GM21825 (cell line): ENCODE measurements at regions not wholly inside any gene's neighbourhood (a gene's known extent, or its start where the extent isn't known, plus 50 kb on each side); places are given as distances from the start of the nearest gene placed in this dataset.

Experiments
- ATAC-seq: cut with Tn5 transposase; IDR thresholded peaks from one replicate; pipeline ENCODE4 v1.9.1; 2021; ENCODE audit warnings: mild to moderate bottlenecking, moderate library complexity; ENCODE audit not compliant: unreplicated experiment

- no peak for ATAC-seq
Observed at GRCh38 chr5:35367526-35367925, 137.2 kb upstream of the PRLR start.

DNA sequence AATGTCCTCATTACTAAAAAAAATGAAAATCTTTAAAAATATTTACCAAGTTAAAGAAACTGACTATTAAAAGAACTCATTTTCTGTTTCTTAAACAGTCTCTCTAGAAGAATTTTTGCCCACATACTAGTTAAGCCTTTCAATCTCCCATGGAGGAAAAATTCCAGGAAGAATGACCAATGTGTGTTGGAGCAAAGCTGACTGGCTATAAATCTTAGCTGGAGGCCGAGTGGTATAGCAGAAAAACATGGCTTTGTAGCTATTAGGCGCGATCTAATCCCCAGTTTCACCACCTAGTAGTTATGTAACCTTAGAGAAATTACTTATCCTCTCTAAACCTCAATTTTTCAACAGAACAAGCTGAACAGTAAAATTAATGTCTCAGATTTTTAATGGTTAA is 135.5 kb upstream of the PRLR start:
- no peak for ATAC-seq

DNA sequence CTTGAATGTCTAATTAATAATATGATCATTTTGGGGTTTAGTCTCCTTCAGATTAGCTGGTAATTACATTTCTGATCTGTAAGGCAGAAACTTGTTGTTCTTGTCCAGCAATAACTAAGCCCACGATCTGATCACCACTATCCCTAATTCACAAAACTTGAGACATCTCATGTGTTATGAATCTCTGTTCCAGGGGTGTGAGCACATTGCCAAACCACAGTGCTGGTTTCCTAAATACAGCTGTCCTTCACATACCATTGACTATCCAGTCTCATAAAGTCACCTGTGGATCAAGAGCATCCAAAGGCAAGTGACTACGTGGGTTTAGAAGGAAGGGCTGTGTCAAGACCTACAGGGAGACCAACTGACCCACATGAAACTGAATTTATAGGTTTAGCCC is 134.1 kb upstream of the PRLR start:
- ATAC-seq, result no peak

DNA sequence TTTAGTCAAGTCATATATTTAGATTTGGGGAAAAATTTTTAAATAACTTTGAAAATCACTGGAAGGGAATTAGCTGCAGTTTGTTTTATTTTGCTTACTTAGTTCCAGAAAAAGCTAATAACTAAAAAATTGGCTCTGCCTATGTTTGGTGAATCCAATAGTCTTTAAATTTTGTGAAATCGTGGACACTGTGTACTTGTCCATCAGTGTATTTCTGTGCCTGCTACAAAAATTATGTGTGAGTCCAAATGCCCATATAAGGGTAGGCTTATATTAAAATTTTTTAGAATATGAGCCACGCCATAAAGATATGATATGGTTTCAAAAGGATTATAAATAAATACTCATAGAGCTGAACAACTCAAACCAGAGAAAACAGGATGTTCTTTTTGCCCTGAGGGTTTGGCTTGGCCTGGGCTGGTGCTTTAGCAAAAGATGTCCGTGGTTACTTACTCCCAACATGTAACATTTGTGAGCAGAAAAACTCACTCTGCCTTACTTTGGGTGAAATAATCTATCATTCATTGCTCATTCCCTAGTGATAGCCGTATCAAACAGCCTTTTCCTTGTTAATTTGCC is 133.2 kb upstream of the PRLR start:
- no peak for ATAC-seq

DNA sequence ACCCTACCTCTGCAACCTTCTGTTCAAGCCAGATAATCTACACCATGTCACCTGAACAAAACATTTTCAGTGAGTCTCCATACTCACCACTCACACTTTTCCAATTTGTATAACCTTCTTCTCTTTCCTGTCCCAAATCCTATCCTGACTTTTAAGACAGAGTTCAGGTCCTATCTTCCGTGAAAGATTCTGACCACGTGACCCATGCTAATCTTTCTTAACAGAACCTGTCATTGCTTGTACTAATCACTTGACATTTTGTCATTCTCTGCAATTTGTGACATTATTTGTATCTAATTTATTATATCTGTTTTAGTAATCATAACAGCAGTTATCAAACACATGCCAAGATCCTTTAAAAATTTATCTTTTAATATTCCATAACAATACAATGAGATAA is 132.5 kb upstream of the PRLR start:
- ATAC-seq, result no peak

DNA sequence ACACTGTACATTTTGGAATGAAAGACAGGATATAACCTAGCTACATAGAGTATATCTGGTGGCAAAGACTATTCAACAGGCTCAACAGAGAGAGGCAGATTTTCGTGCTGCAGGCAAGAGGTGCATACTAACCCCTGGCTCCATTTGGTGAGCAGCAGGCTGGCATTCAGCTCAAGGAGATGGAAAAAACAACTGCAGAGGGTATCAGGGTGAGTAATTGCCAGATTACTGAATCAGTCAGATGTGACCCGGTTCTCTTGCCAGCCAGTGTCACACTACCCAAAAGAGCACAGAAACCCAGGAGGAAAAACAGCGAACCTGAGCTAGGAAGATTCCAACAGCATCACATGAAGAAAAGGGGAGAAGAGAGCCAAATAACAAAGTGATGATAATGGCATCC is 130.4 kb upstream of the PRLR start:
- no peak for ATAC-seq

- ATAC-seq, result no peak
Observed at GRCh38 chr5:35359859-35360258, 129.6 kb upstream of the PRLR start.

GRCh38 chr5:35357973-35358372 is 127.7 kb upstream of the PRLR start:
- ATAC-seq, result no peak

DNA sequence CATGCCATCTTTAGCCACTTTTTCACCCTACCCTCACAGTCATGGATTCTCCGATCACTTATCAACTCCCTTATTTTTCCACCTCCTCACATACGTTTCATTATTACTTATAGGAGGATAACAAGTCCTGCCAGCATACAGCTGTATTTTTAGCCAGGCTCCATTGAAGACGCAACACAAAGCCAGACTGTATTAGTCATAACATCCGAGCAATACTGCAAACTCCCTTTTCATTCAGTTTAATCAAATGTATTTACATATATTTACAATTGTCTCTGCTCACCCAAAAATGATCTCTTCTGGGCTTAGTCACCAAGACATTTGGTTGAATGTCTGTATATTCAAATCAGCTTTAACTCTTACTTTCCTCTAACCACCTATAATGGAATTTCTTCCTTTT is 126.4 kb upstream of the PRLR start:
- no peak for ATAC-seq

DNA sequence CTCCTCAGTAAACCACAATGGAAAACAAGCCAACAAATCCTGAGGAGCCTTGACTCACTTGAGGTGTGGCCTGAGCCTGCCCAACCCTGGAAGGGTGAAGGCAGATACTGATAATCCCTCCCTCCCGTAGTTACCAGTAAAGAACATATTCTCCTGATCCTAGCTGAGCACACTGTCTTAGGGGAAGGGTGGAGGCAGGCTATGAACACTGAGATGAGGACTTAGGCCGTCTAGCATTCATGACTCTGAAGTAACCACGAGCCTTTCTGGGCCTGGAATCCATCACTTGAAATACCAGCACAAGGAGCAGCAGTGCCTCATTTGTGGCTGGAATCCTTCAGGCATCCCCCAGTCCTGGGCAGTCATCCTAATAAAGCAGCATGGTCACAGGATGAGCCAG is 124.5 kb upstream of the PRLR start:
- no peak for ATAC-seq

DNA sequence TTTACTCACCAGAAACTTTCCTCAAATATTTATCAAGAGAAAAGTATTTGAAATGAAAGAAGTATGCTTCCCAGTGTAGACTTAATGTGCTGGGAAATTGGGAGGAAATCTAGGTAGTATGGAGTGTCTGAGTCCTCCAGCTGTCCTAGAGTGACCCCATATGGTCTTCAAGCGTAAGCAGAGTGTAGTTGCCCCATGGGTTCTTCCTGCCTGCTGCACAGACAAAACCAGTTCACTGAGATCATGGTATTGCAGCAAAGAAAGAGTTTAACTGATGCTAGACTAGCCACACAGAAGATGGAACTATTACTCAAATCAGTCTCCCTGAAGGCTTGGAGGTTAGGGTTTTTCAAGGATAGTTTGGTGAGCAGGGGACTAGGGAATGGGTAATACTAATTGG is 114.9 kb upstream of the PRLR start:
- ATAC-seq, result no peak

DNA sequence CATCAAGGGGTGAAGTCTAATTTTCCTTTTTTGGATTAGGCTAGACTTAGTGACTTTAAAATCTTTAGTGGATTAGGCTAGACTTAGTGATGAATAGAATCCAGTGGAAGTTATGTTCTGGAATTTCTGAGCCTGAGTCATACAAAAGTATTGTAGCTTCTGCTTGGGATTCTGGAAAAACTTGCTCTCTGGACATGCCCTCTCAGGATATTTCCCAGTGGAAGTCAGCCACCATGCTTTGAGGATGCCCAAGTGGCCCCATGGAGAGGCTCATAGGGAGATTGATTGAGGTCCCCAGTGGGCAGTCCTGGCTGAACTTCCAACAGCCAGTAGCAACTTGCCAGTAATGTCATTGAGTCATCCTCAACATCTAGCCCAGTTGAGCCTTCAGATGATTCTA is 112.4 kb upstream of the PRLR start:
- no peak for ATAC-seq

GRCh38 chr5:35341189-35341588 is 110.9 kb upstream of the PRLR start:
- no peak for ATAC-seq

DNA sequence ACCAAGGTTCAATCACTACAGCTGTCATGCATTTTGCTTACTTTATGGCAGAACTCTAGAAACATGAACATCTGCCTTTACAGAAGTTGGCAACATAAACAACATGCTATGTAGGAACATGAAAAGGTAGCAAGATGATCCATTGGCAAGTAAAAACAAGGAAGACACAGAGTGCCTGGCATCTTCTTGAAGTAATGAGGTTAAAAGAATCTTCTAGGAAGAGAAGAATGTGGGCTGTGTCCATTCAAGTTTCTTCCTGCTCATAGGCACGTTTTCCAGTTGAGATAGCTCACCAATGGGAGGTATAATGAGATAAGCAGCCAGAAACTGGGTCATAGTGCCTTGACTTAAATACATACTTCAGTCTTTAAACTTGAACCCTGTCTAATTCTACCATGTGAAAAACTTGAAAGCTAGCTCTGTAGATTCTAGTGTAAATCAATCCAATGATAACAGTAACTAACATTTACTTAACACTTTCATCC is 109.4 kb upstream of the PRLR start:
- no peak for ATAC-seq

DNA sequence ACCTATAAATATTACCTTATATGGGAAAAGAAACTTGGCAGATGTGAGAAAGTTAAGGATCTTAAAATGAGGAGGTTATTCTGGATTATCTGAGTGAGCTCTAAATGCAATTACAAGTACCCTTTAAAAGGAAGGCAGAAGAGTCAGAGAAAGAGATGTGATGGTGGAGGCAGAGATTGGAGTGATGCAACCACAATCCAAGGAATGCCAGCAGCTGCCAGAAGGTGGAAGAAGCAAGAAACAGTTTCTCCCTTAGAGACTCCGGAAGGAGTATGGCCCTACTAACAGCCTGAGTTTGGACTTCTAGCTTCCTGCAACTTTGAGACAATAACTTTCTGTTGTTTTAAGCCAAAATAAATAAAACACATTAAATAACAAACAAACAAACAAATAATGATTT is 108.7 kb upstream of the PRLR start:
- no peak for ATAC-seq

DNA sequence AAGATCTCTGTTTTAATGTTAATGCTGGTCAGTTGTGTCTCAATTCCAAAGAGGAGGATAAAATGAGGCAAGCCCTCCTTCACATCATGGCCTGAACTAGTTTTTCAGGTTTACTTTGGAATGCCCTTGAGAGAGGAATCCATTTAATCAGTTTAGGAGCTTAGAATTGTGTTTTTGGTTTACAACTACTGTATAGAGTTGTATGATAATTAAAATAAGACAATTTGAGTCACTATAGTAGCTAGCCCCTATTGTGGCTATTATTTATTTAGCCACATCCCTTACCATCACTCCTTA is 107.8 kb upstream of the PRLR start:
- no peak for ATAC-seq

- no peak for ATAC-seq
Observed at GRCh38 chr5:35337340-35338156, 107.3 kb upstream of the PRLR start.

- ATAC-seq, result no peak
Observed at GRCh38 chr5:35336230-35336629, 105.9 kb upstream of the PRLR start.

DNA sequence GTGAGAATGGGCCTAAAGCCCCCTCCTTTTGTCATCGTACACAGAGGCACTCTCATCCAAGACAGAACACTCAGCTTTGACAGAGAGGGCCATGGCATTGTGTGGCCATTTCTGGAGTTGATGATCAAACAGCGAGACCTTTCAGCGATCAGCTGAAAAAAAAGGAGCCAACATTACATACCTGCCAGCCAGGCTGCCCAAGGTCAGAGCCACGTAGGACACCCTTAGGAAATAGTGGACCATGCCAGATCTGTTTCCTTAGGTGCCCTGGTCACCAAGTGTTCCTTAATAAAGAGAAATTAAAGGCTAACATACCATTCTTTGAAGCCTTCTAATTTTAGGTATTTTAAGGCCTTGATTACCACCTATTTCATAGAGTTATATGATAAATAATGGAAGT is 105.5 kb upstream of the PRLR start:
- ATAC-seq, result no peak

DNA sequence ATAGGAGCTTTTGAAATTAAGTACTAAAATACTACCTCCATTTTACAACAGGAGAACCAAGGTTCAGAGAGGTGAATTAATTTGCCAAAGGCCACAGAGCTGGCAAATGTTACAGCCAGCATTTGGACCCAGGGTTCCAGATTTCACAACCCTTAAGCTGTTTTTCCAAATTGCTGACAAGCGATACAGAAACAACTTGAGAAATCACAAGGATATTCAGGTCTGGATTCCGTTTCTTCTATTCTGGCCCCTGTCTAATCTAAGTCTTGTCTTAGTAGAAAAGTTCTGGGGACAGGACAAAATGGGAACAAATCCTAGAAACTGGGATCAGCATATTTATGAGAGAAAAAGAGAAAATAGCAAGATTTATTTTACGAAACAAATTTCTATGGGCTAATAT is 103.1 kb upstream of the PRLR start:
- ATAC-seq, result no peak

- no peak for ATAC-seq
Observed at GRCh38 chr5:35331956-35332950, 102.0 kb upstream of the PRLR start.

GRCh38 chr5:35325836-35326235 is 95.5 kb upstream of the PRLR start:
- ATAC-seq, result no peak
